Karpas-422 (cell line): ENCODE measurements at regions not wholly inside any gene's neighbourhood (a gene's known extent, or its start where the extent isn't known, plus 50 kb on each side); places are given as distances from the start of the nearest gene placed in this dataset.

ENCODE experiments used
- DNase-seq: peaks from one replicate; pipeline ENCODE4 v3.0.0-alpha.2; 2015
- H2AFZ ChIP-seq: fragments of 200-600 bp; sonication (generic); 2 replicates; pipeline ENCODE4 v1.6.1; 2014; ENCODE audit warnings: antibody characterized with exemption, low read length, mixed read lengths
- H3K27ac ChIP-seq: fragments of 200-600 bp; sonication (generic); 2 replicates; pipeline ENCODE4 v1.5.1; 2014; ENCODE audit warnings: mild to moderate bottlenecking, low read length, moderate library complexity
- H3K27me3 ChIP-seq: fragments of 200-600 bp; sonication (generic); 2 replicates; pipeline ENCODE4 v1.6.1; 2014; ENCODE audit warnings: low read length, mixed read lengths
- H3K36me3 ChIP-seq: fragments of 200-600 bp; sonication (generic); 2 replicates; pipeline ENCODE4 v1.6.1; 2014; ENCODE audit warnings: low read length, mixed read lengths; ENCODE audit not compliant: insufficient read depth
- H3K4me1 ChIP-seq: fragments of 200-600 bp; sonication (generic); 2 replicates; pipeline ENCODE4 v1.6.1; 2014; ENCODE audit warnings: mild to moderate bottlenecking, low read length, mixed read lengths
- H3K4me2 ChIP-seq: fragments of 200-600 bp; sonication (generic); 2 replicates; pipeline ENCODE4 v1.6.1; 2014; ENCODE audit warnings: low read length, low read depth, mild to moderate bottlenecking; ENCODE audit not compliant: poor library complexity, severe bottlenecking
- H3K4me3 ChIP-seq: fragments of 200-600 bp; sonication (generic); 2 replicates; pipeline ENCODE4 v1.5.1; 2014; ENCODE audit warnings: mild to moderate bottlenecking, antibody characterized with exemption, low read length, mixed read lengths
- H3K79me2 ChIP-seq: fragments of 200-600 bp; sonication (generic); 2 replicates; pipeline ENCODE4 v1.6.1; 2014; ENCODE audit warnings: mild to moderate bottlenecking, low read length, mixed read lengths
- H3K9ac ChIP-seq: fragments of 200-600 bp; sonication (generic); 2 replicates; pipeline ENCODE4 v1.6.0; 2014; ENCODE audit warnings: low read length
- H3K9me2 ChIP-seq: fragments of 200-600 bp; sonication (generic), shearing (Covaris generic); replicated peaks from 2 replicates; pipeline ENCODE4 v1.6.0; 2014; ENCODE audit warnings: mild to moderate bottlenecking, low read length, moderate library complexity; ENCODE audit not compliant: insufficient read depth
- H3K9me3 ChIP-seq: fragments of 300-700, 200-600 bp; sonication (generic); 2 replicates; pipeline ENCODE4 v1.6.1; 2014; ENCODE audit warnings: low read length, mixed read lengths
- H4K20me1 ChIP-seq: fragments of 200-600 bp; sonication (generic); 2 replicates; pipeline ENCODE4 v1.6.1; 2014; ENCODE audit warnings: mild to moderate bottlenecking, antibody characterized with exemption, low read length, low read depth; ENCODE audit not compliant: insufficient read depth

DNA sequence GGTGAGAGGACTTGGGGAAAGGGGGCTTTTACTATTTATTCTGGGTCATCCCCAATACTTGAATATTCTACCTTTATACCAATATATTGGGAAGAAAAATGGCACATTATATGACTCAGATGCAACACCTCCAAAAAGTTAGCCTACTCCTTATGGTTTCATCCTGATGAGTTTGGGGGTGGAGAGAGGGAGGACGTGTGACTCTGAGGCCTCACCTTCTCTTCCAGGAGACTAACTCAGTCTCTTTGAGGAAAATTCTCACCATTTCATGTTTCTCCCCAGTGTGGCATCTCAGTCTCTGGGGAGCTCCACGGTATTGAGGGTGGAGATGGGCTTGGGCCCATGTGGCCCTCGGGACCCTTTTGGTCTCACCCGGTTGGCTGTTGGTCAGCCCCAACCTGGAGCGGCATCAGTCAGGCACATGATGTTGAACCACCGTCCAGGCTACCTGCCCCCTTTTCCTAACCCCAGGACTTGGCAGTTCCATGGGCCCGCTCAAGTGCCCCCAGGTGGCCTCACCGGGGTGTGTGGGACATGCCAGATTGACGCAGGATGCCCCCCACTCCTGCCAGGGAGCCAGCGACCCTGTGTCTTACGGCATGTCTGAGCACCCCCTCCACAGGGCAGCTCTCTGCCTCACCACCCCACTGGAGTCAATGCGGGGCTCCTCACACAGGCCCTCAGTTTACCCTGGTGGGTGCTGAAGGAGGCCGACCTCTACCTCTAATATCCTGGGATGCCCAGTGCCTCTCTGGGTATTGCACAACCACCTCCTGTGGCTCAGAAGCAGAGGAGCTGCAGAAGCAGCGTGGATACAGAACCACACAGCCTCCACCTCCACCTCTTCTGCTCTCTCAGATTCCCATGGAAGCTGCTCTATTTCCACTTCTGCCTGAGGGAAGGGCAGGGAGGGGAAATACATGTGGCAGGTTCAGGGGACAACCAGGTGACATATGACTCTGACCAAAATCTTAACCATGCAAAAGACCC lies 297.4 kb downstream of the EIPR1 start:
- Histone ChIP-seq H3K9ac (no peak overlapping the region), H3K9me2 (no peaks in the 10 kb centered on the region), H3K27me3 (0 out of 2 replicates have a peak, but pooled peaks cover 2% of the 10 kb centered on the region), H3K4me2 (no peak overlapping the region), H3K79me2 (no peaks in the 10 kb centered on the region), H3K4me1 (no peaks in the 10 kb centered on the region), H4K20me1 (no peaks in the 10 kb centered on the region), H2AFZ (no peak overlapping the region), H3K27ac (no peak overlapping the region), H3K9me3 (no peaks in the 10 kb centered on the region), H3K36me3 (no peaks in the 10 kb centered on the region), H3K4me3 (no peak overlapping the region)
- no peak for DNase-seq

DNA sequence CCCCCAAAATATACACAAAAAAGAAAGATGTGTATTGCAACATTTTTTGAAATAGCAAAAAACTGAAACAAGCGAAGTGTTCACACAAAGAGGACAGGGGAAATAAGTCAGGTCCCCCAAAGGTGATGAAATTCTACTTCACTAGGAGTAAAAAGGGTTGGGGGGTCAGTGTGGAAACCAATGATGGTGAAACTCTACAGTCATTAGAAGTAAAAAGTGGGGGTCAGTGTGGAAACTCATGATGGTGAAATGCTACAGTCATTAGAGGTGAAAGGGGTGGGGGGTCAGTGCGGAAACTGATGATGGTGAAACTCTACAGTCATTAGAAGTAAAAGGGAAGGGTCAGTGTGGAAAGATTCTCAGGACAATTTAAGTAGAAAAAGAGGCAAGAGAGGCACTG lies 298.2 kb downstream of the EIPR1 start:
- Histone ChIP-seq H3K4me2 (no peak overlapping the region), H3K9ac (no peak overlapping the region), H3K79me2 (no peaks in the 10 kb centered on the region), H3K4me1 (peaks cover under 1% of the 10 kb centered on the region; the same call in 1 of the 2 replicates), H4K20me1 (no peaks in the 10 kb centered on the region), H3K27ac (no peak overlapping the region), H3K4me3 (no peak overlapping the region), H2AFZ (no peak overlapping the region), H3K9me3 (no peaks in the 10 kb centered on the region), H3K27me3 (0 out of 2 replicates have a peak, but pooled peaks cover 2% of the 10 kb centered on the region), H3K9me2 (no peaks in the 10 kb centered on the region), H3K36me3 (no peaks in the 10 kb centered on the region)
- DNase-seq: no peak

DNA sequence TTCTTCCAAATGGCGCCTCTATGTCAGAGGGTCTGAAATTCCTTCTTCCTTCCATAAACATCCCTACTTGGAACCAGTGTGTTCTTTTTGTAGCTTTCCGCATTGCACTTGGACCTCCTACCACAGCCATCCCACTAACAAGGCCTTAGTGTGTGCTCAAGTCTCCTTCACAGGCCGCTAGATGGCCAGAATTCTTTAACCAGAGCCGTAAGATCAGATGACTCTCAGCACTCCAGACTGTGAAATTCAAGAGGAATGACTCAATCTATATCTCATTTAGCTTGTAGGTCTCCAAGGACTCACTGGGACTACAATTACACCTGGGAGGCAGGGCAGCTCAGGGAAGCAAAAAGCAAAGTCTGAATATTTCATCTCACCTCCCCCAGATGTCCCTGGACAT lies 298.9 kb downstream of the EIPR1 start:
- H3K4me1 ChIP-seq: peaks cover 6% of the 10 kb centered on the region; the same call in 1 of the 2 replicates
- H3K27me3 ChIP-seq: 0 out of 2 replicates have a peak, but pooled peaks cover 2% of the 10 kb centered on the region
- no peak overlapping the region for H3K4me2 ChIP-seq
- no peaks in the 10 kb centered on the region for H4K20me1 ChIP-seq
- H3K9ac ChIP-seq: no peak overlapping the region
- no peaks in the 10 kb centered on the region for H3K9me2 ChIP-seq
- H3K4me3 ChIP-seq: no peak overlapping the region
- H3K36me3 ChIP-seq: no peaks in the 10 kb centered on the region
- H3K9me3 ChIP-seq: no peaks in the 10 kb centered on the region
- no peak overlapping the region for H2AFZ ChIP-seq
- no peak overlapping the region for H3K27ac ChIP-seq
- DNase-seq: no peak
- H3K79me2 ChIP-seq: no peaks in the 10 kb centered on the region

DNA sequence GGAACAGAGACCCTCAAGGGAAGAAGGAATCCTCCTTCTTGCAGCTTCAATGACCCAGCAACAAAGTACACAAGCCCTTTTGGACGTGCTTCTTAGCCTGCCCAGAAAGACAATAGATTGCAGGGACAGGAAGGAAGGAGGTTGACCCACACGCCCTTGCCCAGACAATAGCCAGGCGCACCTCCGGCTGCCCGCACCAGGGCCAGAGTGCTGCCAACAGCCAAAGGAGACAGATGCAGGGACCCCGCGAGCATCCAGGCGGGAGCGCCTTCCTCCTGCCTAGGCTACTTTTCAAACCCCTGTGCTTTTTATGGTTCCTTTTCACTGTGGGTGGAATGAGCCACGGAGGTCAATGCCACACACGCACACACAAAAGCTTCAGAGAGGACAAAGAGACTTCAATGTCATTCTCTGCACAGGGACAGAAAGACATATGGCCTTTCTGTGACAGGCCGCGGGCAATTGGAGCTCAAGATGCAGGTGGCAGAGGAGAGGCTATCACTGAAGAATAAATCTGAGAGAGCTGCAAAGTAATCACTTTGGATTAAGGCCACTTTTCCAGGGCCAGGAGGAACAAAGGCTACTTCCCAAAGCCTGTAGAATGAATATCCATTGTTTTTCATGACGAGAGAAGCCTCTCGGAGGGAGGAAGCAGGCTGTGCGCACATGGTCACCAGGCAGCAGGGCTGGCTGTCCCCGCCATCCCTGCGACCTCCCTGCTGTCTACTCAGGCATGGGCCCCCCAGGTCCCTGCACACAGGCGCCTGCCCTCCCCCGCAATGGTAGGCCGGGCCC lies 300.6 kb downstream of the EIPR1 start:
- Histone ChIP-seq H2AFZ (no peak overlapping the region), H4K20me1 (no peaks in the 10 kb centered on the region), H3K27me3 (0 out of 2 replicates have a peak, but pooled peaks cover 2% of the 10 kb centered on the region), H3K9me2 (no peaks in the 10 kb centered on the region), H3K4me1 (peaks cover 6% of the 10 kb centered on the region; the same call in 1 of the 2 replicates), H3K27ac (no peak overlapping the region), H3K4me2 (no peak overlapping the region), H3K36me3 (no peaks in the 10 kb centered on the region), H3K79me2 (no peaks in the 10 kb centered on the region), H3K9ac (no peak overlapping the region), H3K4me3 (no peak overlapping the region), H3K9me3 (no peaks in the 10 kb centered on the region)
- DNase-seq: no peak

DNA sequence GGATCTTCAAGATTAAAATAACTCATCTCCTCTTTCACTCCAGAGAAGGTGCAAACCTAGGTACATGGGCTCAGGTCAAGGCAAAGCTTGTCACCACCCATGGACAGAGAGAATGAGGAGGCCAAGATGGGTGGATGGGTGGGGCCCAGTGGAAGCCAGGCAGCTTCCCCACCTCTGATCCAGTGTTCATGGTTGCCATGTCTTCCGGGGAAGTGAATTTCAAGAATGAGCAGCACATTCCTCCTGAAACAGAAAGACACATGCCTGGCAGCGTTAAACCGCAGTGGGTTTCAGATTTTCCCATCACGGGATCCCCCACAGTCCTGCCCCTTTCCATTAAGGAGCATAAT lies 301.7 kb downstream of the EIPR1 start:
- H3K79me2 ChIP-seq: no peaks in the 10 kb centered on the region
- H3K9me2 ChIP-seq: no peaks in the 10 kb centered on the region
- no peak for DNase-seq
- no peak overlapping the region for H3K4me2 ChIP-seq
- H3K9ac ChIP-seq: no peak overlapping the region
- H3K4me1 ChIP-seq: peaks cover 6% of the 10 kb centered on the region; the same call in 1 of the 2 replicates
- no peaks in the 10 kb centered on the region for H3K27me3 ChIP-seq
- H3K27ac ChIP-seq: no peak overlapping the region
- no peak overlapping the region for H3K4me3 ChIP-seq
- no peaks in the 10 kb centered on the region for H3K36me3 ChIP-seq
- no peaks in the 10 kb centered on the region for H3K9me3 ChIP-seq
- no peaks in the 10 kb centered on the region for H4K20me1 ChIP-seq
- H2AFZ ChIP-seq: no peak overlapping the region

DNA sequence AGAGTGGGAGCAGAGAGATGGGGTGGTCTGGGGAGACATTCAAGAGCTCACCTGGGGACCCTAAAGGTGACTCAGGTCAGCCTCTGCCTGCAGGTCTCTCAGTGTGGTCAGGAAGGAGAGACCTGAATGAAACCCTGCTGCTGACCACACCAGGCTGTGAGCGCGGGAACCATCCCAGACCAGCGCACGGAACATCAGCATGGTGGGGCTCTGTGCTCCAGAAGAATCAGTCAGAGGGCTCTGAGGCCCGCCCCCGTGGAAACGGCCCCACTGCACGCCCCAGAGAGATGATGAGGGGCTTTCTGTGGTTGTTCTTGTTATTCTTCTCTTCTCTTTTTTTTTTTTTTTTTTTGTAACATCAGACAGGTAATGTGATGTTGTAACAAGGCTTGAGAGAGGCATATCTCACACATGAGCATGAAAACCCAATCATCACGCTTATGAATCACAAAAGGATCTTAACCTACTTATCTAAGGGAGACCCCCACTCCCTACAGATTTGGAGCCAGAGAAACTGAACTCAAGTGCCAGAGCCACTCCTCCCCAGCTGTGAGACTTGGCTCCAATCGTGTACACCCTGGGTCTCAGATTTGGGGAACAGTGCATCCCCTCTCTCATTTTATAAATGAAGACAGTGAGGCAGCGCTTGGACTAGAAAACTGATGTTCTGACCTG lies 302.2 kb downstream of the EIPR1 start:
- H3K27ac ChIP-seq: no peak overlapping the region
- no peaks in the 10 kb centered on the region for H3K79me2 ChIP-seq
- no peak overlapping the region for H3K9ac ChIP-seq
- no peak for DNase-seq
- H3K9me2 ChIP-seq: no peaks in the 10 kb centered on the region
- no peak overlapping the region for H2AFZ ChIP-seq
- H3K27me3 ChIP-seq: no peaks in the 10 kb centered on the region
- no peaks in the 10 kb centered on the region for H4K20me1 ChIP-seq
- H3K4me1 ChIP-seq: peaks cover 6% of the 10 kb centered on the region; the same call in 1 of the 2 replicates
- H3K9me3 ChIP-seq: no peaks in the 10 kb centered on the region
- H3K4me2 ChIP-seq: no peak overlapping the region
- no peaks in the 10 kb centered on the region for H3K36me3 ChIP-seq
- no peak overlapping the region for H3K4me3 ChIP-seq

DNA sequence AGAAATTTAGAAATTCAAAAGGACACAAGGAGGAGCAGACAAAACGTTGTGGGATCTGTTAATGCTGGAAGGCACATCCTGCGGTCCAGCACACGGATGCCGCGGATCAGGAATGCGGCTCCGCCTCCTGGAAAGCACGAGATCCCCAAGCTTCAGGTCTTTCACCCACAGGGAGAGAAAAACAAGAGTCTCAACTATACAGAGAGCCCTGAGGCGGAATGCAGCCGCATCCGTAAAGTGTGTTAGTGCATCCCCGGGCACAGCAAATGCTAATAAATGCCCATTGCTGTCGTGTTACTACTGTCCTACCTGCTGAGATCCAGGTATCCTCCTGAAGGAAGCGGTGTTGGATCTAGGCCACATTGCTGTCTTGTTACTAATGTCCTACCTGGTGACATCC lies 303.9 kb downstream of the EIPR1 start:
- no peaks in the 10 kb centered on the region for H3K36me3 ChIP-seq

More for the DNA sequence above, 303.9 kb downstream of the EIPR1 start:
- H3K9me3 ChIP-seq: no peaks in the 10 kb centered on the region
- no peak overlapping the region for H3K4me3 ChIP-seq
- H3K4me1 ChIP-seq: peaks cover 6% of the 10 kb centered on the region; the same call in 1 of the 2 replicates
- no peak overlapping the region for H3K27ac ChIP-seq
- H2AFZ ChIP-seq: no peak overlapping the region
- no peak for DNase-seq
- no peaks in the 10 kb centered on the region for H3K79me2 ChIP-seq
- H3K4me2 ChIP-seq: no peak overlapping the region
- no peaks in the 10 kb centered on the region for H4K20me1 ChIP-seq
- H3K27me3 ChIP-seq: no peaks in the 10 kb centered on the region
- H3K9ac ChIP-seq: no peak overlapping the region
- no peaks in the 10 kb centered on the region for H3K9me2 ChIP-seq
